ENCODE measurements at regions not wholly inside any gene's neighbourhood (a gene's known extent, or its start where the extent isn't known, plus 50 kb on each side); places are given as distances from the start of the nearest gene placed in this dataset.

DNA sequence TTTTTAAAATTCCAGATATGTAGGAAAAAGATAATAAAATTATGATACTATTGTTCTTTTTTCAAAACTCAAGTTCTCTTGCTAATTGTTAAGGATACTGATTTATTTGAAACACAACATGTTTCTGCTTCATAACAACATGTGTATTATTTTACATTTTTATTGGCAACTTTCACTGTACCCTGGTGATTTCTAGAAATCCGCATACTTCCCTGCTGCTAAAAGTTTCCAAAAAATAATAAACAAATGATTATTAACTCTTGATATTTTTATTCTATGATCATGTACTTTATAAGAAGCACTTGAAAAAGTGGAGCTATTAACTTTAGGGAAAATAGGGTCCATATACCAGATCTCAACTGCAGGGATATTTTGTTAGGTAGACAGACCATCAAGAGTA is 71.2 kb upstream of the HCCS start:
- no TSS peak for BruUV-seq (replicated peaks)
- CTCF ChIA-PET = no interaction called here
- intact Hi-C loops (cut with micrococcal nuclease; ENCODE audit: unreplicated experiment) = no loop called here
- Mint-ChIP-seq H3K36me3 (ENCODE audit: insufficient read depth, unreplicated experiment) (no peaks in the 10 kb centered on the region), H3K4me1 (ENCODE audit: low read depth, unreplicated experiment) (peaks cover 10% of the 10 kb centered on the region), H3K9me3 (ENCODE audit: low read depth, unreplicated experiment) (no peaks in the 10 kb centered on the region), H3K27me3 (ENCODE audit: unreplicated experiment) (no peaks in the 10 kb centered on the region), H3K27ac (ENCODE audit: unreplicated experiment) (no peak overlapping the region), H3K4me3 (ENCODE audit: low read depth, unreplicated experiment) (no peak overlapping the region)
- no peak for DNase-seq
- TF ChIP-seq, protein P1, sequence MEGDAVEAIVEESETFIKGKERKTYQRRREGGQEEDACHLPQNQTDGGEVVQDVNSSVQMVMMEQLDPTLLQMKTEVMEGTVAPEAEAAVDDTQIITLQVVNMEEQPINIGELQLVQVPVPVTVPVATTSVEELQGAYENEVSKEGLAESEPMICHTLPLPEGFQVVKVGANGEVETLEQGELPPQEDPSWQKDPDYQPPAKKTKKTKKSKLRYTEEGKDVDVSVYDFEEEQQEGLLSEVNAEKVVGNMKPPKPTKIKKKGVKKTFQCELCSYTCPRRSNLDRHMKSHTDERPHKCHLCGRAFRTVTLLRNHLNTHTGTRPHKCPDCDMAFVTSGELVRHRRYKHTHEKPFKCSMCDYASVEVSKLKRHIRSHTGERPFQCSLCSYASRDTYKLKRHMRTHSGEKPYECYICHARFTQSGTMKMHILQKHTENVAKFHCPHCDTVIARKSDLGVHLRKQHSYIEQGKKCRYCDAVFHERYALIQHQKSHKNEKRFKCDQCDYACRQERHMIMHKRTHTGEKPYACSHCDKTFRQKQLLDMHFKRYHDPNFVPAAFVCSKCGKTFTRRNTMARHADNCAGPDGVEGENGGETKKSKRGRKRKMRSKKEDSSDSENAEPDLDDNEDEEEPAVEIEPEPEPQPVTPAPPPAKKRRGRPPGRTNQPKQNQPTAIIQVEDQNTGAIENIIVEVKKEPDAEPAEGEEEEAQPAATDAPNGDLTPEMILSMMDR (IDR thresholded peaks at IDR 0.05; ENCODE audit: unreplicated experiment) = no peak

DNA sequence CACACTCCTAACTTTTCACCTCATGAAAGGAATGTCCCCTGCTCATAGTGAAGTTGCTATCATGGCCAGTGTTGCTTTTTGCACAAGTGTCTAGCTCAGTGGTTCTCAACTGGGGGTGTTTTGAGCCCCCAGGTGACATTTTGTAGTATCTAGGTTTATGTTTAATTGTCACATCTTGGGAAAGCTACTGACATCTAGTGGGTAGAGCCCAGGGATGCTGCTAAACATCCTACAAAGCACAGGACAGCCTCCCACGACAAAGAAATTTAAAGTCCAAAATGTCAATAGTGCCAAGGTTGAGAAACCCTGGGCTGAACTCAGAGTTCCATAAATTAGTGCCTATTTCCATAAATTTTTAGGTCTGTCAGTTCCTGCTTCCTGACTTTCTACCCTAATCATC is 70.7 kb upstream of the HCCS start:
- no peak overlapping the region for H3K4me3 Mint-ChIP-seq (ENCODE audit: low read depth, unreplicated experiment)
- no TSS peak for BruUV-seq (replicated peaks)

DNA sequence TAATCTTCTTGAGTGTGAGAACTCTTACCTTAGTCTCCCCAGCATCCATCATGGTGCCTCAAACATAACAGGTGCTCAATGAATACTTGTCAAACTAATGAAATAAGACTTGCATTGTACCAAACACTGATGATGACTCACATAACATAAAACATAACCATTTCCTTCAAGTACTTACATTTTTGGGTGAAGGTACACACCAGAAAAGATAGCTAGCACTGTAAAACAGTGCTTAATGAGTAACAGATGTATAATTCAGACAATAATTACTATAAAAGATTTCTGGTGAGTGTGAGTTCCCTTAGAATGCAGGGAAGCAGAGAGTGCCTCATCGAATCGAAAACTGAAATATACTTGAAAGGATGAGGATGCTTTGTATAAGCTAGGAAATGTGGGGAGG is 70.1 kb upstream of the HCCS start:
- intact Hi-C loops (cut with micrococcal nuclease; ENCODE audit: unreplicated experiment) = no loop called here
- no TSS peak for BruUV-seq (replicated peaks)
- CTCF ChIA-PET = no interaction called here
- TF ChIP-seq, protein P1 (IDR thresholded peaks at IDR 0.05; ENCODE audit: unreplicated experiment) = no peak
- DNase-seq = no peak
- no peaks in the 10 kb centered on the region for H3K27me3 Mint-ChIP-seq (ENCODE audit: unreplicated experiment)
- no peak overlapping the region for H3K27ac Mint-ChIP-seq (ENCODE audit: unreplicated experiment)
- no peaks in the 10 kb centered on the region for H3K36me3 Mint-ChIP-seq (ENCODE audit: insufficient read depth, unreplicated experiment)
- no peaks in the 10 kb centered on the region for H3K9me3 Mint-ChIP-seq (ENCODE audit: low read depth, unreplicated experiment)
- H3K4me1 Mint-ChIP-seq (ENCODE audit: low read depth, unreplicated experiment) = peaks cover 10% of the 10 kb centered on the region
- no peak overlapping the region for H3K4me3 Mint-ChIP-seq (ENCODE audit: low read depth, unreplicated experiment)

More for the DNA sequence above, 70.7 kb upstream of the HCCS start:
- TF ChIP-seq, protein P1 (IDR thresholded peaks at IDR 0.05; ENCODE audit: unreplicated experiment) = no peak
- intact Hi-C loops (cut with micrococcal nuclease; ENCODE audit: unreplicated experiment) = no loop called here
- no peak for DNase-seq
- Mint-ChIP-seq H3K4me1 (ENCODE audit: low read depth, unreplicated experiment) (peaks cover 10% of the 10 kb centered on the region), H3K27ac (ENCODE audit: unreplicated experiment) (no peak overlapping the region), H3K36me3 (ENCODE audit: insufficient read depth, unreplicated experiment) (no peaks in the 10 kb centered on the region), H3K27me3 (ENCODE audit: unreplicated experiment) (no peaks in the 10 kb centered on the region), H3K9me3 (ENCODE audit: low read depth, unreplicated experiment) (no peaks in the 10 kb centered on the region)
- CTCF ChIA-PET = no interaction called here

DNA sequence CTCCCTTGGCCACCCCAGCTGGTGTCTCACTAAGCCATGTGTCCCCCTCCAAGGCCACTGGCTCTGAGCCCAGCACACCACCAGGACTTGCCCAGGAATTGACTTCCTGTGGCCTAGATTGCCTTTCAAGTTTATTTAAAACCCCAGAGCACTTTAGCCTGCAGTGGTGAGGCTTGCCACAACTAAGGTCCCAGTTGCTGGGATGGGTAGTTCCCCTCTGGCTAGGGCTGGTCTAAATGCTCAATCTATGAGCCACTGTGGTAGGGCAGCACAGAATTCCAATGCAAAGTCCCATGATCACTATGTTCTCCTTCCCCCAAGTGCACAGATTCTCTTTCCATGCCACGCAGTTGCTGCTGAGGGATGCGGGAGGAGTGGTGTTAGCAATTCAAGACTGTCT is 61.1 kb upstream of the HCCS start:
- Mint-ChIP-seq H3K27me3 (ENCODE audit: unreplicated experiment) (no peaks in the 10 kb centered on the region), H3K4me3 (ENCODE audit: low read depth, unreplicated experiment) (no peak overlapping the region), H3K36me3 (ENCODE audit: insufficient read depth, unreplicated experiment) (no peaks in the 10 kb centered on the region), H3K27ac (ENCODE audit: unreplicated experiment) (no peak overlapping the region), H3K4me1 (ENCODE audit: low read depth, unreplicated experiment) (no peaks in the 10 kb centered on the region), H3K9me3 (ENCODE audit: low read depth, unreplicated experiment) (peaks cover 9% of the 10 kb centered on the region)
- CTCF ChIA-PET = no interaction called here
- intact Hi-C loops (cut with micrococcal nuclease; ENCODE audit: unreplicated experiment) = no loop called here
- no peak for DNase-seq
- TF ChIP-seq, protein P1 (IDR thresholded peaks at IDR 0.05; ENCODE audit: unreplicated experiment) = no peak
- BruUV-seq (replicated peaks) = no TSS peak

DNA sequence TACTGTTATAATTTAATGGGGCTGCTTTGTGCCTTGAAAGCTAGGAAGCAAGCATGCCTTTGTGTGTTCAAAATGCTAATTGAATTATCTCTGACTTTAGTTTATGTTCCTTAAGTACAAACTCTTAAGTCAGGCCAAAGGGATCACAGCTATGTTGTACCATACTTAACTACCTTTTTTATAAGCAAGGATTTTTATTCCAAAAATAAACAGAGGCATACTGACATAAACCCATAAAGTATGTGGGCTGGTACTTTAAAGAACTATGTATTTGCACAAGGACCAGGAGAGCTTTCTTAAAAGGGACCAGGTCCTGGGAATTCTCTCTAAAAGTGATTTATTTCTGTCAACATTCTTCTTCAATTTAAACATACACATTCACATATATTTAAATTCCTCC is 57.8 kb upstream of the HCCS start:
- DNase-seq = no peak
- intact Hi-C loops (cut with micrococcal nuclease; ENCODE audit: unreplicated experiment) = no loop called here
- no peaks in the 10 kb centered on the region for H3K36me3 Mint-ChIP-seq (ENCODE audit: insufficient read depth, unreplicated experiment)
- H3K27ac Mint-ChIP-seq (ENCODE audit: unreplicated experiment) = no peak overlapping the region
- no TSS peak for BruUV-seq (replicated peaks)
- no peak overlapping the region for H3K4me3 Mint-ChIP-seq (ENCODE audit: low read depth, unreplicated experiment)
- TF ChIP-seq, protein P1 (IDR thresholded peaks at IDR 0.05; ENCODE audit: unreplicated experiment) = no peak
- H3K9me3 Mint-ChIP-seq (ENCODE audit: low read depth, unreplicated experiment) = peaks cover 3% of the 10 kb centered on the region
- H3K27me3 Mint-ChIP-seq (ENCODE audit: unreplicated experiment) = no peaks in the 10 kb centered on the region
- CTCF ChIA-PET = no interaction called here
- H3K4me1 Mint-ChIP-seq (ENCODE audit: low read depth, unreplicated experiment) = no peaks in the 10 kb centered on the region

Data from Calu3 (cell line).